AG10803 (cell line): ENCODE measurements at regions not wholly inside any gene's neighbourhood (a gene's known extent, or its start where the extent isn't known, plus 50 kb on each side); places are given as distances from the start of the nearest gene placed in this dataset.

Source experiments
- DNase-seq: peaks from one replicate; pipeline ENCODE4 v3.0.0; 2010; ENCODE audit warnings: low read depth
- H3K4me3 ChIP-seq: 2 replicates; pipeline ENCODE4 v1.5.1; 2011; ENCODE audit warnings: mild to moderate bottlenecking, low read length, control low read depth
- CTCF ChIP-seq: conservative IDR thresholded peaks from 2 replicates; pipeline ENCODE4 v1.5.1; 2011; ENCODE audit warnings: mild to moderate bottlenecking, low read length, control low read depth, inconsistent platforms

GRCh38 chr21:23534850-23535249 lies 2072.4 kb downstream of the MRPL39 start:
- DNase-seq = no peak
- TF ChIP-seq CTCF = no peak

GRCh38 chr21:23531444-23531843 lies 2075.8 kb downstream of the MRPL39 start:
- H3K4me3 ChIP-seq = no peak overlapping the region
- TF ChIP-seq CTCF = no peak
- no peak for DNase-seq

More at GRCh38 chr21:23534850-23535249, 2072.4 kb downstream of the MRPL39 start:
- H3K4me3 ChIP-seq = no peak overlapping the region

GRCh38 chr21:23524685-23525084 lies 2082.6 kb downstream of the MRPL39 start:
- DNase-seq = no peak
- no peak for TF ChIP-seq CTCF
- no peak overlapping the region for H3K4me3 ChIP-seq

GRCh38 chr21:23522751-23523150 lies 2084.5 kb downstream of the MRPL39 start:
- no peak for TF ChIP-seq CTCF
- DNase-seq = no peak
- H3K4me3 ChIP-seq = no peak overlapping the region

- no peak for DNase-seq
- TF ChIP-seq CTCF = no peak
- H3K4me3 ChIP-seq = no peak overlapping the region
Observed at GRCh38 chr21:23507501-23507900, 2099.8 kb downstream of the MRPL39 start.

GRCh38 chr21:23496729-23497128 lies 2110.6 kb downstream of the MRPL39 start:
- no peak overlapping the region for H3K4me3 ChIP-seq
- no peak for DNase-seq
- TF ChIP-seq CTCF = no peak

- no peak for DNase-seq
- TF ChIP-seq CTCF = no peak
- H3K4me3 ChIP-seq = no peak overlapping the region
Observed at GRCh38 chr21:23488245-23488644, 2119.0 kb downstream of the MRPL39 start.
